ENCODE measurements at regions not wholly inside any gene's neighbourhood (a gene's known extent, or its start where the extent isn't known, plus 50 kb on each side); places are given as distances from the start of the nearest gene placed in this dataset.
A peak's percentile ranks its signal among the peaks of the same experiment; 100 is the strongest.

DNA sequence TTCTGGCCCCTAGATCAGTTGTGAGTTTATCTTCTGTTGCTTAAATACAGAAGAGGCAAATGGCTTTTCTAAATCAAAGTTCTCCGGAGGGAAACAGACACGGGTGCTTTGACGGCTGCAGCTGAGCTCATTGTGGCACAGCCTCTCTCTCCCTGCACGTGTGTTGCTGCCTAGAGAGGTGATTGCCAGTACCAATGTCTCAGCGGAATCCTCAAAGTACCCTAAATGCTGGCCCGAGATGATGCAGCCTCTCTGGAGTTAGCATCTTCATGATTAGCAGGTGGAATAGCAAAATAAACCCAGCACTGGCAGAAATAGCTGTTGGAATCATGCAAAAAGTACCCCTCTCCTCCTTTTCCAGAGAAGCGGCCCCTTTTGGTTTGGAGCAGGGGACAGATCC lies 192.2 kb downstream of the PRDM2 start:
- TF ChIP-seq, protein P1, sequence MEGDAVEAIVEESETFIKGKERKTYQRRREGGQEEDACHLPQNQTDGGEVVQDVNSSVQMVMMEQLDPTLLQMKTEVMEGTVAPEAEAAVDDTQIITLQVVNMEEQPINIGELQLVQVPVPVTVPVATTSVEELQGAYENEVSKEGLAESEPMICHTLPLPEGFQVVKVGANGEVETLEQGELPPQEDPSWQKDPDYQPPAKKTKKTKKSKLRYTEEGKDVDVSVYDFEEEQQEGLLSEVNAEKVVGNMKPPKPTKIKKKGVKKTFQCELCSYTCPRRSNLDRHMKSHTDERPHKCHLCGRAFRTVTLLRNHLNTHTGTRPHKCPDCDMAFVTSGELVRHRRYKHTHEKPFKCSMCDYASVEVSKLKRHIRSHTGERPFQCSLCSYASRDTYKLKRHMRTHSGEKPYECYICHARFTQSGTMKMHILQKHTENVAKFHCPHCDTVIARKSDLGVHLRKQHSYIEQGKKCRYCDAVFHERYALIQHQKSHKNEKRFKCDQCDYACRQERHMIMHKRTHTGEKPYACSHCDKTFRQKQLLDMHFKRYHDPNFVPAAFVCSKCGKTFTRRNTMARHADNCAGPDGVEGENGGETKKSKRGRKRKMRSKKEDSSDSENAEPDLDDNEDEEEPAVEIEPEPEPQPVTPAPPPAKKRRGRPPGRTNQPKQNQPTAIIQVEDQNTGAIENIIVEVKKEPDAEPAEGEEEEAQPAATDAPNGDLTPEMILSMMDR (conservative IDR thresholded peaks at IDR 0.05; ENCODE audit: control insufficient read depth, insufficient read depth, low read depth, low read length) = no peak
- H3K4me3 ChIP-seq (ENCODE audit: control insufficient read depth, low read depth, low read length) = no peak overlapping the region
- DNase-seq (ENCODE audit: low read depth) = no peak

DNA sequence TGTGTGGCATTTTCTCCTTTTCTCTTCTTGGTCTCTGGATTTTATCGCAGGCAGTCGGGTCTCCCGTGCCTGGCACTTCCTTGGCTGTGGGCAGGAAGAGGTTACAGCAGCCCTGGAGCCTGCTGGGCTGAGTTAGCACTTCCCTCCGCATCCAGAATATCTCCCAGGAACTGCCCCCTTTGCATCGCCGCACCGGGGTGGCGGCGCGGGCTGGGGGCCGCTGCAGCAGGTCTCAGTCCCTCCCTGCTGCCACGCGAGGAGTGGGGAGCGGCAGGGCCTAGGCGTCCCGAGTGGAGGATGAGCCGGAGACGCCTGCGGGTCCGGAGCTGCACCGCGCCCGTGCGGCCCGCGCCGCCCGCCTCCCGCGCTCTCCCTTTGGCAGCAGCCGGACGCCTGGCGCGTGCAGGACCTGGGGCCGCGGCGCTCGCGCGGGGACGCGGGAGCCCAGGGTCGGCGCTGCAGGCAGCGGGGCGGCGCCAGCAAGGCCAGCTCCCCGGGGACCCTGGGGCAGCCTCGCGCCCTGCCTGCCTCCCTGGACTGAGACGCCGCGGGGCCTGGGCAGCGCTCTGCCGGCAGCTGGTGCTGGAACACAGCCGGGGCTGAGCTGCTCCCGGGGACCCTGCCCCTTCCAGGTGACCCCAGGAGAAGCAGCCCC lies 192.8 kb downstream of the PRDM2 start:
- H3K4me3 ChIP-seq (ENCODE audit: control insufficient read depth, low read depth, low read length) = peak overlapping the region; percentile 41
- TF ChIP-seq, protein P1 (conservative IDR thresholded peaks at IDR 0.05; ENCODE audit: control insufficient read depth, insufficient read depth, low read depth, low read length) = no peak
- DNase-seq (ENCODE audit: low read depth) = no peak

DNA sequence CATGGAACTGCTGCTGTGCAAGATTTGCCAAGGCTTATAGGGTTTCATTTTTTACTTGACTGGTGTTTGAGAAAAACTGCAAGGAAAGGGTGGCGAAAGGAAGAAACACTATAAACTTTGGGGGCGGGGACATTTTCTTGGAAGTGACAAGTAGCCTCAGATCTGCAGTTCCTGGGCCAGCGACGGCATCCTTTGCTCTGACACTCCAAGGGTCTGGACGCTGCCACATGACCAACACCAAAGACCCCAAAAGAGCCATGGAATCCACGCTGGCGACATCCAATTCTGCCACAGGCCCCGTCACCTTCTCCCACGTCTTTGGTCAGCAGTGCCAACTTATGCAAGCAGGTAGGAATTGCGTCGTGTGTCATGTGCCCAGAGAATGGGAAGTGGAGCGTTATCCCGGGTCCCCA lies 193.4 kb downstream of the PRDM2 start:
- TF ChIP-seq, protein P1 (conservative IDR thresholded peaks at IDR 0.05; ENCODE audit: control insufficient read depth, insufficient read depth, low read depth, low read length) = no peak
- no peak for DNase-seq (ENCODE audit: low read depth)
- H3K4me3 ChIP-seq (ENCODE audit: control insufficient read depth, low read depth, low read length) = peak overlapping the region; percentile 41

DNA sequence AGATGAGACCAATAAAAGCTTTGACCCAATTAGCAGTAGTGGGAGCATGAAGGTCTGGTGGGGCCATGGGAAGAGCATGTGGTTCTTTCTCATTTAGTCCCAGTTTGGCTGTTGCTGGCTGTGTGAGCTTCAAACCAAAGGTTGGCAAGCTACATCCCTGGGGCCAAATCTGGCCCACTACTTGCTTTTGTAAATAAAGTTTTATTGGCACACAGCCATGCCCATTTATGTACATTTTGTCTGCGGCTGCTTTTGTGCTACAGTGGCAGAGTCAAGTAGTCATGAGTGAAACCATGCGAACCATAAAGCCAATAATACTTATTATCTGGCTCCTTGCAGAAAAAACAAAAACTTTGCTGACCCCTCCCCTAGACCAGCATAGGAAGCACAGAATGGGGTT lies 196.9 kb downstream of the PRDM2 start:
- no peak for DNase-seq (ENCODE audit: low read depth)
- TF ChIP-seq, protein P1 (conservative IDR thresholded peaks at IDR 0.05; ENCODE audit: control insufficient read depth, insufficient read depth, low read depth, low read length) = no peak
- no peak overlapping the region for H3K4me3 ChIP-seq (ENCODE audit: control insufficient read depth, low read depth, low read length)

DNA sequence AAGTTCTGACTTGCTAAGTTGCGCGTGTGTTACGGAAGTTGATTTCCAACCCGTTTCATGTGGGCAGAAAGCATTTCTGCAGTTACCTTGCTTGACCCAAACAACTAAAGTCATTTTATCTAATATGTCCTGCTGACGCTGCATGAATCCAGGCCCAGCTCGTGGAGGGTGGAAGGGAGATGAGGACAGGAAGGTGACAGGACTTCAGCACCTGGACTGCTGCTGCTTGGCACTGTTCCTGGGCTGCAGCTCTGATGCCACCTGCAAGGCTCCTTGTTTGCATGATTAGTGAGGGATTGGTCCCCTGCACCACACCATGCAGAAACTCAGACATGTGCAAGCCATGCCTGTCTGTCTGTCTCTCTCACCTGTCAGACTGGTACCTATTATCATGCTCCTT lies 198.4 kb downstream of the PRDM2 start:
- no peak for DNase-seq (ENCODE audit: low read depth)
- H3K4me3 ChIP-seq (ENCODE audit: control insufficient read depth, low read depth, low read length) = no peak overlapping the region
- TF ChIP-seq, protein P1 (conservative IDR thresholded peaks at IDR 0.05; ENCODE audit: control insufficient read depth, insufficient read depth, low read depth, low read length) = no peak

DNA sequence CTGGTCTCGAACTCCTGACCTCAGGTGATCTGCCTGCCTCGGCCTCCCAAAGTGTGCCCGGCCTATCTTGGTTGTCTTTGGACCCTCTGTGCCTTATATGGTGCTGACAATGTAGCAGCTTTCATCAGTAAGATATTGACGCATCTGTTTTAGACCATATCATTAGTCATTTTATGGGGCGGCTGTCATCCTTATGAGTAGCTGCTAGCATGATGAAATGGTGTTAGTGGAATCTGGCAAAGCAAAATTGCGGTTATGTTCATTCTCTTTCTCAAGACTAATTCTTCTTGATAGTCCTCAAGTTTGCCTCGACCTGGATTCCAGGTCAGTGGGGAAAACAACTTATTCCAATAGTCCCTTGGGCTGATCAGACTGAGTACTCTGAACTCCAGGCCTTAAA lies 199.9 kb downstream of the PRDM2 start:
- TF ChIP-seq, protein P1 (conservative IDR thresholded peaks at IDR 0.05; ENCODE audit: control insufficient read depth, insufficient read depth, low read depth, low read length) = no peak
- no peak overlapping the region for H3K4me3 ChIP-seq (ENCODE audit: control insufficient read depth, low read depth, low read length)
- peak; percentile 92 for DNase-seq (ENCODE audit: low read depth)

DNA sequence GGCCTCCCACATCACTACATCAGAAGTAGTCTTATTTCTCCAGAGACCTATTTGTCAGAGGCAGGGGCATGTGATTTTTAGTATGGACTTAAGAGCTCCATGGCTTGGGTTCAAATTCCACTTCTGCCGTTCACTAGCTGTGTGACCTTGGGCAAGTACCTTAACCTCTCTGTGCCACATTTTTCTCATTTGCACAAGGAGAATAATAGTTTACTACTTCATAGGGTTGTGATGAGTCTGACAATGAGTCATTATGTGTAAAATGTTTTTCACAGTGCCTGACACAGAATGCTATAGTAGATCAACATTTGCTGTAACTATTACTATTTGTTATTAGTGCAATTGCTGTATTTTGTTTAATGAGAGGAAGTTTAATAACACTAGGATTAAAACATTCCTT lies 200.6 kb downstream of the PRDM2 start:
- H3K4me3 ChIP-seq (ENCODE audit: control insufficient read depth, low read depth, low read length) = no peak overlapping the region
- TF ChIP-seq, protein P1 (conservative IDR thresholded peaks at IDR 0.05; ENCODE audit: control insufficient read depth, insufficient read depth, low read depth, low read length) = no peak
- peak; percentile 77 for DNase-seq (ENCODE audit: low read depth)
